GM23338 (cell line): ENCODE measurements at regions not wholly inside any gene's neighbourhood (a gene's known extent, or its start where the extent isn't known, plus 50 kb on each side); places are given as distances from the start of the nearest gene placed in this dataset.

Experiments used
- ATAC-seq: fragments of 200-7000 bp; cut with Tn5 transposase; 3 replicates; pipeline ENCODE4 v1.9.1; 2020
- DNase-seq: peaks from one replicate; pipeline ENCODE4 v3.0.0-alpha.2; 2015; ENCODE audit warnings: low spot score
- H2AFZ ChIP-seq: fragments of 200-600 bp; sonication (generic); 2 replicates; pipeline ENCODE4 v1.8.0; 2016; ENCODE audit warnings: antibody characterized with exemption, mild to moderate bottlenecking, moderate library complexity
- H3F3A ChIP-seq: fragments of 200-600 bp; sonication (generic); replicated peaks from 2 replicates; pipeline ENCODE4 v1.8.0; 2017; ENCODE audit warnings: antibody characterized with exemption, mixed run types, low read depth
- H3K27ac ChIP-seq: fragments of 200-600 bp; sonication (generic); 2 replicates; pipeline ENCODE4 v1.6.1; 2016; ENCODE audit warnings: low read depth
- H3K27me3 ChIP-seq: fragments of 200-600 bp; sonication (generic); 2 replicates; pipeline ENCODE4 v1.8.0; 2016; ENCODE audit warnings: mild to moderate bottlenecking, mixed run types, moderate library complexity; ENCODE audit not compliant: insufficient read depth
- H3K36me3 ChIP-seq: fragments of 200-600 bp; sonication (generic); 2 replicates; pipeline ENCODE4 v1.8.0; 2016; ENCODE audit warnings: mild to moderate bottlenecking; ENCODE audit not compliant: insufficient read depth
- H3K4me1 ChIP-seq: fragments of 200-600 bp; sonication (generic); 2 replicates; pipeline ENCODE4 v1.8.0; 2016; ENCODE audit warnings: mild to moderate bottlenecking, moderate library complexity; ENCODE audit not compliant: insufficient read depth
- H3K4me2 ChIP-seq: fragments of 200-600 bp; sonication (generic); 2 replicates; pipeline ENCODE4 v1.7.1; 2017; ENCODE audit warnings: mixed run types
- H3K4me3 ChIP-seq: fragments of 200-600 bp; sonication (generic); 2 replicates; pipeline ENCODE4 v1.6.1; 2016; ENCODE audit warnings: mixed run types
- H3K79me2 ChIP-seq: fragments of 200-600 bp; sonication (generic); replicated peaks from 2 replicates; pipeline ENCODE4 v1.8.0; 2017; ENCODE audit warnings: mild to moderate bottlenecking; ENCODE audit not compliant: insufficient read depth
- H3K9me2 ChIP-seq: fragments of 200-600 bp; sonication (generic); 2 replicates; pipeline ENCODE4 v1.8.0; 2017; ENCODE audit not compliant: insufficient read depth
- H4K20me1 ChIP-seq: fragments of 200-600 bp; sonication (generic); replicated peaks from 2 replicates; pipeline ENCODE4 v1.8.0; 2017; ENCODE audit warnings: mild to moderate bottlenecking; ENCODE audit not compliant: insufficient read depth
- H3K27ac Mint-ChIP-seq: 2 replicates; pipeline ENCODE4 v1.8.0; 2020; ENCODE audit warnings: inconsistent platforms, mild to moderate bottlenecking, moderate library complexity, mixed read lengths
- H3K27me3 Mint-ChIP-seq: 3 replicates; pipeline ENCODE4 v1.8.0; 2022; ENCODE audit warnings: low read depth, mild to moderate bottlenecking, moderate library complexity, mixed read lengths, inconsistent platforms; ENCODE audit not compliant: insufficient read depth, poor library complexity
- H3K36me3 Mint-ChIP-seq: 3 replicates; pipeline ENCODE4 v1.8.0; 2021; ENCODE audit warnings: low read depth, mild to moderate bottlenecking, inconsistent platforms, moderate library complexity, mixed read lengths
- H3K4me1 Mint-ChIP-seq: 3 replicates; pipeline ENCODE4 v1.8.0; 2020; ENCODE audit warnings: mild to moderate bottlenecking, inconsistent platforms, mixed read lengths
- H3K4me3 Mint-ChIP-seq: 3 replicates; pipeline ENCODE4 v1.8.0; 2021; ENCODE audit warnings: moderate library complexity, mild to moderate bottlenecking, inconsistent platforms, mixed read lengths
- H3K9me3 Mint-ChIP-seq: 3 replicates; pipeline ENCODE4 v1.8.0; 2020; ENCODE audit warnings: moderate library complexity, mild to moderate bottlenecking, inconsistent platforms, mixed read lengths
- EZH2 ChIP-seq: fragments of 200-600 bp; sonication (generic); IDR thresholded peaks from one replicate; pipeline ENCODE4 v1.8.0; 2017; ENCODE audit warnings: antibody characterized with exemption, mild to moderate bottlenecking, low read depth; ENCODE audit not compliant: unreplicated experiment
- JUNB ChIP-seq: IDR thresholded peaks from one replicate; pipeline ENCODE4 v1.6.1; 2016; ENCODE audit warnings: antibody characterized with exemption; ENCODE audit not compliant: unreplicated experiment
- NANOG ChIP-seq: IDR thresholded peaks from 2 replicates; pipeline ENCODE4 v1.6.1; 2016; ENCODE audit warnings: antibody characterized with exemption, borderline replicate concordance
- POLR2AphosphoS5 ChIP-seq: IDR thresholded peaks from 2 replicates; pipeline ENCODE4 v1.6.1; 2016; ENCODE audit warnings: antibody characterized with exemption, low read depth
- STAT1 ChIP-seq: IDR thresholded peaks from one replicate; pipeline ENCODE4 v1.6.1; 2016; ENCODE audit warnings: antibody characterized with exemption; ENCODE audit not compliant: unreplicated experiment
- ZNF114 ChIP-seq: fragments of 250-450 bp; sonication (Bioruptor Pico); IDR thresholded peaks from 2 replicates; pipeline ENCODE4 v1.5.0; 2020; ENCODE audit warnings: mild to moderate bottlenecking, moderate library complexity
- TF ChIP-seq, protein P1 (sequence below): IDR thresholded peaks from 2 replicates; pipeline ENCODE4 v1.6.1; 2016; ENCODE audit warnings: antibody characterized with exemption
- TF ChIP-seq, protein P2 (sequence below): IDR thresholded peaks from one replicate; pipeline ENCODE4 v1.6.1; 2018; ENCODE audit warnings: antibody characterized with exemption; ENCODE audit not compliant: unreplicated experiment
- TF ChIP-seq, protein P3 (sequence below): fragments of 250-450 bp; sonication (Bioruptor Pico); IDR thresholded peaks from 2 replicates; pipeline ENCODE4 v1.5.0; 2020; ENCODE audit warnings: mild to moderate bottlenecking, moderate library complexity

DNA sequence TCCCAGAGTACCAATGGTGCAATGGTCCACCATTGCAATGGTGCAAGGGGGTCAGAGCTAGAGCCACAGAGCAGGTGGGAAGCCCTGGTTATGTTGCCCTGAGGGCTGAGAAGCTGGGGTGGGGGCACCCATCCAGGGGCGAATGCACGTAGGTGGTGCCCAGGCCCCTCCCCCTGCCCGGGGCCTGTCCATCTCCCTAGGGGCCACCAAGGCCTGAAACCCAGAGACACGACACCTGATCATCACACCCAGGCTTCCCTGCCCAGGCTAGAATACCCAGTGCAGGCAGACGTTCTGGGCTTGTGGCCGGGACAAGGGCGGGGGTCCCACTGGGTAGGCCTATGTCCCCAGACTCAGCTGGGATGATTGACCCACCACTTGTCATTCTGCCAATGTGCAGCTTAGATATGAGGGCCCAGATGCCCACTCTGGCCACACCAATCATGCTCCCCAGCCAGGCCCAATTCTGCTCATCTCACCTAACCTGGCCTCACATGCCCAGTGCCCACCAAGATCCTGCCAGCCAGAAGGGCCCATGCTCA, 83.2 kb downstream of the ALG10 start:
- Mint-ChIP-seq H3K27ac (no peak overlapping the region), H3K9me3 (peaks cover 81% of the 10 kb centered on the region), H3K4me3 (no peak overlapping the region), H3K27me3 (no peaks in the 10 kb centered on the region), H3K36me3 (peaks cover 20% of the 10 kb centered on the region), H3K4me1 (no peaks in the 10 kb centered on the region)
- Histone ChIP-seq H2AFZ (no peak overlapping the region), H3K79me2 (no peaks in the 10 kb centered on the region), H3F3A (no peaks in the 10 kb centered on the region), H3K27me3 (peaks cover 25% of the 10 kb centered on the region), H3K9me2 (no peaks in the 10 kb centered on the region), H3K36me3 (no peaks in the 10 kb centered on the region), H3K4me2 (no peak overlapping the region), H3K4me3 (no peak overlapping the region), H3K4me1 (no peaks in the 10 kb centered on the region), H3K27ac (no peak overlapping the region), H4K20me1 (no peaks in the 10 kb centered on the region)
- no peak for ATAC-seq
- no peak for DNase-seq
- TF ChIP-seq, protein P1, sequence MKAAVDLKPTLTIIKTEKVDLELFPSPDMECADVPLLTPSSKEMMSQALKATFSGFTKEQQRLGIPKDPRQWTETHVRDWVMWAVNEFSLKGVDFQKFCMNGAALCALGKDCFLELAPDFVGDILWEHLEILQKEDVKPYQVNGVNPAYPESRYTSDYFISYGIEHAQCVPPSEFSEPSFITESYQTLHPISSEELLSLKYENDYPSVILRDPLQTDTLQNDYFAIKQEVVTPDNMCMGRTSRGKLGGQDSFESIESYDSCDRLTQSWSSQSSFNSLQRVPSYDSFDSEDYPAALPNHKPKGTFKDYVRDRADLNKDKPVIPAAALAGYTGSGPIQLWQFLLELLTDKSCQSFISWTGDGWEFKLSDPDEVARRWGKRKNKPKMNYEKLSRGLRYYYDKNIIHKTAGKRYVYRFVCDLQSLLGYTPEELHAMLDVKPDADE = no peak
- no peak for TF ChIP-seq STAT1
- TF ChIP-seq, protein P2, sequence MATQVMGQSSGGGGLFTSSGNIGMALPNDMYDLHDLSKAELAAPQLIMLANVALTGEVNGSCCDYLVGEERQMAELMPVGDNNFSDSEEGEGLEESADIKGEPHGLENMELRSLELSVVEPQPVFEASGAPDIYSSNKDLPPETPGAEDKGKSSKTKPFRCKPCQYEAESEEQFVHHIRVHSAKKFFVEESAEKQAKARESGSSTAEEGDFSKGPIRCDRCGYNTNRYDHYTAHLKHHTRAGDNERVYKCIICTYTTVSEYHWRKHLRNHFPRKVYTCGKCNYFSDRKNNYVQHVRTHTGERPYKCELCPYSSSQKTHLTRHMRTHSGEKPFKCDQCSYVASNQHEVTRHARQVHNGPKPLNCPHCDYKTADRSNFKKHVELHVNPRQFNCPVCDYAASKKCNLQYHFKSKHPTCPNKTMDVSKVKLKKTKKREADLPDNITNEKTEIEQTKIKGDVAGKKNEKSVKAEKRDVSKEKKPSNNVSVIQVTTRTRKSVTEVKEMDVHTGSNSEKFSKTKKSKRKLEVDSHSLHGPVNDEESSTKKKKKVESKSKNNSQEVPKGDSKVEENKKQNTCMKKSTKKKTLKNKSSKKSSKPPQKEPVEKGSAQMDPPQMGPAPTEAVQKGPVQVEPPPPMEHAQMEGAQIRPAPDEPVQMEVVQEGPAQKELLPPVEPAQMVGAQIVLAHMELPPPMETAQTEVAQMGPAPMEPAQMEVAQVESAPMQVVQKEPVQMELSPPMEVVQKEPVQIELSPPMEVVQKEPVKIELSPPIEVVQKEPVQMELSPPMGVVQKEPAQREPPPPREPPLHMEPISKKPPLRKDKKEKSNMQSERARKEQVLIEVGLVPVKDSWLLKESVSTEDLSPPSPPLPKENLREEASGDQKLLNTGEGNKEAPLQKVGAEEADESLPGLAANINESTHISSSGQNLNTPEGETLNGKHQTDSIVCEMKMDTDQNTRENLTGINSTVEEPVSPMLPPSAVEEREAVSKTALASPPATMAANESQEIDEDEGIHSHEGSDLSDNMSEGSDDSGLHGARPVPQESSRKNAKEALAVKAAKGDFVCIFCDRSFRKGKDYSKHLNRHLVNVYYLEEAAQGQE = no peak
- TF ChIP-seq POLR2AphosphoS5 = no peak

DNA sequence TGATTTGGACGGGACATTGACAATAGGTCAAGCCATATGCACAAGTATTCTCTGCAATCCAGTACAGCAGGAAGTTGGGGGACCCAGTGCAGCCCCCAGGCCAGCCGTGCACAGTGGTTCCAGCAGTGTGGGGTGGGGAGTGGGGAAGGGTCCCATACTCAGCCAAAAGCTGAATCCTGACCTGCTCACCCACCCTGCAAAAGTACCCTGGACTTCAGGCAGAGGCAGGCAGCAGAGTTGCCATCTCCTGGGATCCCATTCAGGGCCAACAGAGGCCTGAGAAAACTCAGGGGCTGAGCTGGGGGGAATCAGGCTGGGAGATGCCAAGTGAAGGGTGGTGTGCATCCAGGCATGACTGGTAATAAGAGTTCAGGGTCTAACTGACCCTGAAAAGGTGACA, 83.9 kb downstream of the ALG10 start:
- no peaks in the 10 kb centered on the region for H3K4me1 Mint-ChIP-seq
- Histone ChIP-seq H3K4me2 (no peak overlapping the region), H3K36me3 (no peaks in the 10 kb centered on the region), H3K9me2 (no peaks in the 10 kb centered on the region), H3K79me2 (no peaks in the 10 kb centered on the region), H3K27ac (no peak overlapping the region), H3K27me3 (peaks cover 25% of the 10 kb centered on the region), H3K4me3 (no peak overlapping the region), H3K4me1 (no peaks in the 10 kb centered on the region), H3F3A (no peaks in the 10 kb centered on the region), H2AFZ (no peak overlapping the region), H4K20me1 (no peaks in the 10 kb centered on the region)
- H3K27me3 Mint-ChIP-seq = no peaks in the 10 kb centered on the region
- no peak overlapping the region for H3K4me3 Mint-ChIP-seq
- H3K36me3 Mint-ChIP-seq = peaks cover 27% of the 10 kb centered on the region
- peaks cover 82% of the 10 kb centered on the region for H3K9me3 Mint-ChIP-seq
- DNase-seq = no peak
- ATAC-seq = no peak
- H3K27ac Mint-ChIP-seq = no peak overlapping the region
- TF ChIP-seq JUNB (no peak), EZH2 (no peak), ZNF114 (CRISPR knock-in tag) (no peak), NANOG (no peak), POLR2AphosphoS5 (no peak)
- TF ChIP-seq, protein P3, sequence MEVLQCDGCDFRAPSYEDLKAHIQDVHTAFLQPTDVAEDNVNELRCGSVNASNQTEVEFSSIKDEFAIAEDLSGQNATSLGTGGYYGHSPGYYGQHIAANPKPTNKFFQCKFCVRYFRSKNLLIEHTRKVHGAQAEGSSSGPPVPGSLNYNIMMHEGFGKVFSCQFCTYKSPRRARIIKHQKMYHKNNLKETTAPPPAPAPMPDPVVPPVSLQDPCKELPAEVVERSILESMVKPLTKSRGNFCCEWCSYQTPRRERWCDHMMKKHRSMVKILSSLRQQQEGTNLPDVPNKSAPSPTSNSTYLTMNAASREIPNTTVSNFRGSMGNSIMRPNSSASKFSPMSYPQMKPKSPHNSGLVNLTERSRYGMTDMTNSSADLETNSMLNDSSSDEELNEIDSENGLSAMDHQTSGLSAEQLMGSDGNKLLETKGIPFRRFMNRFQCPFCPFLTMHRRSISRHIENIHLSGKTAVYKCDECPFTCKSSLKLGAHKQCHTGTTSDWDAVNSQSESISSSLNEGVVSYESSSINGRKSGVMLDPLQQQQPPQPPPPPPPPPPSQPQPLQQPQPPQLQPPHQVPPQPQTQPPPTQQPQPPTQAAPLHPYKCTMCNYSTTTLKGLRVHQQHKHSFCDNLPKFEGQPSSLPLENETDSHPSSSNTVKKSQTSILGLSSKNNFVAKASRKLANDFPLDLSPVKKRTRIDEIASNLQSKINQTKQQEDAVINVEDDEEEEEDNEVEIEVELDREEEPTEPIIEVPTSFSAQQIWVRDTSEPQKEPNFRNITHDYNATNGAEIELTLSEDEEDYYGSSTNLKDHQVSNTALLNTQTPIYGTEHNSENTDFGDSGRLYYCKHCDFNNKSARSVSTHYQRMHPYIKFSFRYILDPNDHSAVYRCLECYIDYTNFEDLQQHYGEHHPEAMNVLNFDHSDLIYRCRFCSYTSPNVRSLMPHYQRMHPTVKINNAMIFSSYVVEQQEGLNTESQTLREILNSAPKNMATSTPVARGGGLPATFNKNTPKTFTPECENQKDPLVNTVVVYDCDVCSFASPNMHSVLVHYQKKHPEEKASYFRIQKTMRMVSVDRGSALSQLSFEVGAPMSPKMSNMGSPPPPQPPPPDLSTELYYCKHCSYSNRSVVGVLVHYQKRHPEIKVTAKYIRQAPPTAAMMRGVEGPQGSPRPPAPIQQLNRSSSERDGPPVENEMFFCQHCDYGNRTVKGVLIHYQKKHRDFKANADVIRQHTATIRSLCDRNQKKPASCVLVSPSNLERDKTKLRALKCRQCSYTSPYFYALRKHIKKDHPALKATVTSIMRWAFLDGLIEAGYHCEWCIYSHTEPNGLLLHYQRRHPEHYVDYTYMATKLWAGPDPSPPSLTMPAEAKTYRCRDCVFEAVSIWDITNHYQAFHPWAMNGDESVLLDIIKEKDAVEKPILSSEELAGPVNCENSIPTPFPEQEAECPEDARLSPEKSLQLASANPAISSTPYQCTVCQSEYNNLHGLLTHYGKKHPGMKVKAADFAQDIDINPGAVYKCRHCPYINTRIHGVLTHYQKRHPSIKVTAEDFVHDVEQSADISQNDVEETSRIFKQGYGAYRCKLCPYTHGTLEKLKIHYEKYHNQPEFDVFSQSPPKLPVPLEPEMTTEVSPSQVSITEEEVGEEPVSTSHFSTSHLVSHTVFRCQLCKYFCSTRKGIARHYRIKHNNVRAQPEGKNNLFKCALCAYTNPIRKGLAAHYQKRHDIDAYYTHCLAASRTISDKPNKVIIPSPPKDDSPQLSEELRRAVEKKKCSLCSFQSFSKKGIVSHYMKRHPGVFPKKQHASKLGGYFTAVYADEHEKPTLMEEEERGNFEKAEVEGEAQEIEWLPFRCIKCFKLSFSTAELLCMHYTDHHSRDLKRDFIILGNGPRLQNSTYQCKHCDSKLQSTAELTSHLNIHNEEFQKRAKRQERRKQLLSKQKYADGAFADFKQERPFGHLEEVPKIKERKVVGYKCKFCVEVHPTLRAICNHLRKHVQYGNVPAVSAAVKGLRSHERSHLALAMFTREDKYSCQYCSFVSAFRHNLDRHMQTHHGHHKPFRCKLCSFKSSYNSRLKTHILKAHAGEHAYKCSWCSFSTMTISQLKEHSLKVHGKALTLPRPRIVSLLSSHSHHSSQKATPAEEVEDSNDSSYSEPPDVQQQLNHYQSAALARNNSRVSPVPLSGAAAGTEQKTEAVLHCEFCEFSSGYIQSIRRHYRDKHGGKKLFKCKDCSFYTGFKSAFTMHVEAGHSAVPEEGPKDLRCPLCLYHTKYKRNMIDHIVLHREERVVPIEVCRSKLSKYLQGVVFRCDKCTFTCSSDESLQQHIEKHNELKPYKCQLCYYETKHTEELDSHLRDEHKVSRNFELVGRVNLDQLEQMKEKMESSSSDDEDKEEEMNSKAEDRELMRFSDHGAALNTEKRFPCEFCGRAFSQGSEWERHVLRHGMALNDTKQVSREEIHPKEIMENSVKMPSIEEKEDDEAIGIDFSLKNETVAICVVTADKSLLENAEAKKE (CRISPR knock-in tag) = no peak
- TF ChIP-seq, protein P1 = no peak
